HG03045 (cell line): ENCODE measurements at regions not wholly inside any gene's neighbourhood (a gene's known extent, or its start where the extent isn't known, plus 50 kb on each side); places are given as distances from the start of the nearest gene placed in this dataset.
"Not testable (repeated sequence)": the region's sequence is repeated elsewhere in the genome, so short reads cannot be mapped to it uniquely, and the experiment has no call there.

Source experiments
- ATAC-seq: cut with Tn5 transposase; IDR thresholded peaks from one replicate; pipeline ENCODE4 v1.9.1; 2021; ENCODE audit warnings: mild to moderate bottlenecking, moderate library complexity; ENCODE audit not compliant: unreplicated experiment

DNA sequence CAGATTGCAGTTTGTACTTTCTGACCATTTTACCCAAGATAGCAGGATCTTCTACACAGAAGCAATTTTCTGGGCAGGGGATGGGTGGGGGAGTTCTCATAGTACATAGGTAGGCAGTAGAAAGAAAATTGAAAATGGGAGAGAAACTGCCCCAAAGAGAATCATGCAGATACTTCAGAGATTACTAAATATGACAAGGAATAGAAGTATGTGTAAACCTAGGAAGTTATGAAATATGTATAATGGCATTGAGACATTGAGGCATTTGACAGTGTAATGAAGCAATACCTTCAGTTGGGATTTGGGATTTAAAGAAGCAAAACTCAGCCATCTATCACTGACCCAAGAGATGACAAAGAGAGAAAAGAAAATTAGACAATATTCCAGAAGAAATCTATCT lies 233.0 kb downstream of the PTN start:
- no peak for ATAC-seq

DNA sequence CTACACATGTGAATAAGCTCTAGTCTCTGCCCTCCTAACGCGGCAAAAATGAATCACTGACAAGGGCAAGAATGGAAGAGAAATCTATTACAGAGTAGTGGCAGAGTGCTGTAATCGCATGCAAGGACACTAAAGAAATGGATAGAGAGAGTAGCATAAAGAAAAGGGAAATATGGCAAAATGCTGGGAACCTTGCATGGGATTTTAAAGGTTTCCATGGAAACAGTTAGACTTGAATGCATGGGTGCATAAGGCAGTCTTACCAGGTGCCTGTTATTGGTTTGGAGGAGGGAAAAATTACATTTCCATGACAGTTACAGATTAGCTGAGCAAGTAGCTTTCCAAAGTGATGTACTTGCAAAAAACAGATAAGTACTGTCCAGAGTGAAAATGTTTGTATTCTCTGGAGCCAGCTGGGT lies 233.4 kb downstream of the PTN start:
- no peak for ATAC-seq

DNA sequence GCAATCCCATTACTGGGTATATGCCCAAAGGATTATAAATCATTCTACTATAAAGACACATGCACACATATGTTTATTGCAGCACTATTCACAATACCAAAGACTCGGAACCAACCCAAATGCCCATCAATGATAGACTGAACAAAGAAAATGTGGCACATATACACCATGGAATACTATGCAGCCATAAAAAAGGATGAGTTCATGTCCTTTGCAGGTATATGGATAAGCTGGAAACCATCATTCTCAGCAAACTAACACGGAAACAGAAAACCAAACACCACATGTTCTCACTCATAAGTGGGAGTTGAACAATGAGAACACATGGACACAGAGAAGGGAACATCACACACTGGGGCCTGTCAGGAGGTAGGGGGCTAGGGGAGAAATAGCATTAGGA lies 235.7 kb downstream of the PTN start:
- ATAC-seq: not testable (repeated sequence)

DNA sequence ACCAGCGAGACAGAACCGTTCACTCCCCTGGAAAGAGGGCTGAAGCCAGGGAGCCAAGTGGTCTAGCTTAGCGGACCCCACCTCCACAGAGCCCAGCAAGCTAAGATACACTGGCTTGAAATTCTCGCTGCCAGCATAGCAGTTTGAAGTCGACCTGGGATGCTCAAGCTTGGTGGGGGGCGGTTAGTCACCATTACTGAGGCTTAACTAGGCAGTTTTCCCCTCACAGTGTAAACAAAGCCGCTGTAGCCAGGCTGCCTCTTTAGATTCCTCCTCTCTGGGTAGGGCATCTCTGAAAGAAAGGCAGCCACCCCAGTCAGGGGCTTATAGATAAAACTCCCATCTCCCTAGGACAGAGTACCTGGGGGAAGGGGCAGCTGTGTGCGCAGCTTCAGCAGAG lies 235.1 kb downstream of the CHRM2 start:
- ATAC-seq: not testable (repeated sequence)

DNA sequence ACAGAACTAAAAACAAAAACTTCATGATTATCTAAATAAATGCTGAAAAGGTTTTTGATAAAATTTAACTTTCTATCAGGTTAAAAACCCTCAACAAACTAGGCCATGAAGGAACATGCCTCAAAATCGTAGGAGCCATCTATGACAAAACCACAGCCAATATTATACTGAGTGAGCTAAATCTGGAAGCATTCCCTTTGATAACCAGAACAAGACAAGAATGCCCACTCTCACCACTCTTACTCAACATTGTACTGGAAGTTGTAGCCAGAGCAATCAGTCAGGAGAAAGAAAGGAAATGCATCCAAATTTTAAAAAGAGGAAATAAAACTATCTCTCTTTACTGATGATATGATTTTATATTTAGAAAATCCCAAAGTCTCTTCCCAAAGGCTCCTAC lies 228.7 kb downstream of the CHRM2 start:
- ATAC-seq: no peak

DNA sequence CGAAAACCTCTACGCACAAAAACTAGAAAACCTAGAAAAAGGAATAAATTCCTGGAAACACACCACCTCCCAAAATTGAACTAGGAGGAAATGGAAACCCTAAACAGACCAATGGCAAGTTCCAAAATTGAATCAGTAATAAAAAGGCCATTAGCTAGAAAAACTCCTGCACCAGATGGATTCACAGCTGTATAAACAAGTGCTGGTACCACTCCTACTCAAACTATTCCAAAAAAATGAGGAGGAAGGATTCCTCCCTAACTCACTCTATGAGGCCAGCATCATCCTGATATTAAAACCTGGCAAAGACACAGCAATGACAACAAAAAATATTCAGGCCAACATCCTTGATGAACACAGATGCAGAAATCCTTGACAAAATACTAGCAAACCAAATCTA lies 228.2 kb downstream of the CHRM2 start:
- no peak for ATAC-seq

DNA sequence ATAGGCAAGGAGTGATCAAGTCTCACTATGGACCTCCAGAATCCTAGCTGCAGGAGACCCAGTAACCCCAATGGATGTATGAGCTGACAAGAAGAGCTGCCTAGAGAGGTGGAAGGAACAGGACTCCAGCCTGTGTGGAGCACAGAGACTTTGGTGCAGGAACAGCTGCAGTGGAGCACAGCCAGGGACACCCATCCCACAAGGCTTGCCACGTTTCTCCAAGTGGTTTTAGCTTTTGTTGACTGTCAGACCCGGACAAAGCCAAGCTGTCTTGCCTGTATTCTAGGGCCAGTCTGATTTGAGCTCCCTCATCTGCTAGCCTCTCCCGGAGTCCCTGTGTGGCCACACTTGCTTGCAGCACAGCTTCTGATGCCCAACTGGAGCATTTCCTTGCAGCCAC lies 224.7 kb downstream of the CHRM2 start:
- ATAC-seq: no peak

DNA sequence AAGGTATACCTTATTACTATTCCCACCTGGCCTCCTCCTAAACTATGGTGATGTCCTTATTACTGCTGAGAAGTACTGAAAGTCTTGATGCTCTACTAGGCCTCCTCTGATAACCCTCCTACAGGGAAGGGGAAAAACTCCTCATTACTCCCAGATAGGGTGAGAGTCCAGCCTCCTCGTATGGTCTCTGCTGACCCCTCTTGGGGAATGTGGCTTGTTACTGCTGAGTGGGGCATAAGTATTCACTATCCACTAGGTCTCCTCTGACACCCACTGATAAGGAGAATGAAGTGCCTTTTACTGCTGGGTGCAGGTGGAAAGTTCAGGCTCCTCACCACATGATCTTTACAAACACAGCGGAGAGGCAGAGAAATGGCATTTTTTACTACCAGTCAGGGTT lies 222.9 kb downstream of the CHRM2 start:
- no peak for ATAC-seq

DNA sequence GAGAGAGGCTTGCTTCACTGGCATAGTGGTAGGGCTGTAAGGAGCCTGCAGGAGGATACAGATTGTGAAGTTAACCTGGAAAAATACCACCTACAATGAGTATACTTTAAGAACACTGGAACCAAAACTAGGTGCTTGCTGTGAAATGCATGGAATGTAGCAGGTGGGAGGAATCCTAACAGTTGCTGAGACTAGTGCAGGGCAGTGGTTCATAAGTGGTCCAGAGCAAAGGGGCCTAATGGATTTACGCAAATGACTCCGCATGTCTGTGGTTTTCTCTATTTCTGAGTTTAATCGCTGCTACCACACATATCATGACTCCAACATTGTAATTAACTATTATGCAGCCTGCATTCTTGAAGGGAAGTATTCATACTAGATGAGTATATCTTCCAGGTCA lies 218.4 kb downstream of the CHRM2 start:
- ATAC-seq: no peak

DNA sequence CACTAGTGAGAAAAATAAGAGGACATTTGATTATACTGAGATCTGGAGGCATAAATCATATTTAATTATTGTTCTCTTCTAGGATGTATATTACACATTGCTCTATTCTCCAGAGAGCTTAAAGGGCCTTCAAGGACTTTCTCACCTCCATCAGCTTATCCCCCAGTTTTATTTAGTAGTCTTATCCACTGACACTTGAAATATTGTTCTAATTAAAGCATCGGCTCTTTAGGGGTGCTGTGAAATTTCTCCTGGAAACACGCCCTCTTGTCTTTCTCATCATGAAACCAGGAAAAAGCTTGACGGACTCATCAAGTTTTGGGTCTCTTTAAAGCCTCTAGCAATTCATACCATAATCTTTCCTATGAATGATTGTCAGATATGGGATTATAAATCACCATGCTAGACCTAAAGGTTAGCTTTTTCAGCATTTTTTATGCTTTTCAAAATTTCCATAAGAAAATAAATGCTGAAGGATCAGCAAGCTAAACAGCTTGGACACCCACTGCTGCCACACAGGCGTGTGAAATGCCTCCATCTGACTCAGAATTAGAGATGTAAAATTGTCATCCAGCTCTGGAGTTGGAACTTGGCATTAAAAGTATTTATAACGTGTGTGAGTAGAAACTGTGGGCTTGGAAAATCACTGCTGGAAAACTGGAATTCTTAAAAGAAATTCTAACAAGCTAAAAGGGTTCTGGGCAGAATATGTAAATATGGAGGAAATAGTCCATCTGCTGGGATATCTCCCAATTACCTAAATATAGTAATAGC lies 216.3 kb downstream of the CHRM2 start:
- ATAC-seq: no peak

DNA sequence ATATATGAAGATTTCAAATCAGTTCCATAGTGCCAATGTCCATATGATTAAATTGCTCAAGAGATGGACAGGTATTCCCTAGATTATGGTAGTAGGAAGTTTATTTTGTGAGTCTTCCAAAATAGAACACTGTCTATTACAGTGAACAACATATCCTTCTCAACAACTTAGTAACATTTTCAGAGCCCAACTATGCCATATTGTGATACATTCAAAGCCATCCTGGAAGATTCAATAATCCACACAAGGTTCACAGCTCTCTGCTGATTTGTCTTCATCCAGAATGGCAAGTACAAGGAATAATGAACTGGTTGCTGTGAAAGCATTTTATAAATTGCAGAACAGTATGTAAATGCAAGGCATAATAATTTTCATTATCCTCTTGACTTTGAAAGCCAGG lies 213.9 kb downstream of the CHRM2 start:
- no peak for ATAC-seq

DNA sequence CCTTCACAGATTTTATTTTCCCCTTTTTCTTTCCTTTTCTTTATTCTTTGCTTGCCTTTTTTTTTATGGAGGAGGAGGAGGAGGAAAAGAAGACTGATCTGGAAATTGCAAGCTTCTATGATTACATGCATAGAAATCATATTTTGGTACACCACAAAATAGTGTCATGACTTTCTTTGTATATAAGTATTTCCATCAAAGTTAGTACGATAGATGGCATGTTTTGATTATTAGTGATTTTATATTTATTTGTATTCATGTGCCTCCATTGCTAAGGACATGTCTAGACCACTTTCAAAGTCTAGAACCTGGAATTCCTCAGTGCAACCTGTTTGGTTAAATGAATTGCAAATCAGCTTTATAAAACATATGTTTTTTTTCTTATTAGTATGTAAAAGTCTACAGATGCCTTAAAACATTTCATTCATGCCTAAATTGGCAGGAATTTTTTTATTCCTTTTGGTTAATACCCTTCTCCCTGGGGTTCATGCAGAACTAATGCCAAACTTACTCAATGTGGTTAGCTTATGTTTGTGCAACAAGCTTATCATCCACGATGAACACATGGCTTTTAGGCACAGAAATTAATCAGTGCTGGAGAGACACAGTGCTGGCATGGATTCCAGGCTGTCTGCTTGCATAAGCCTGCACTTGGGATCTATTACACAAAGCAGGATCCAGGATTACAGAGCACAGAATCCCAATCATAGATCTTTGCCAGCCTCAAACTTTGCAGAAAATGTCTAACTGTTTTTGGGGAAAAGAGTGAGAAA lies 213.1 kb downstream of the CHRM2 start:
- ATAC-seq: no peak

DNA sequence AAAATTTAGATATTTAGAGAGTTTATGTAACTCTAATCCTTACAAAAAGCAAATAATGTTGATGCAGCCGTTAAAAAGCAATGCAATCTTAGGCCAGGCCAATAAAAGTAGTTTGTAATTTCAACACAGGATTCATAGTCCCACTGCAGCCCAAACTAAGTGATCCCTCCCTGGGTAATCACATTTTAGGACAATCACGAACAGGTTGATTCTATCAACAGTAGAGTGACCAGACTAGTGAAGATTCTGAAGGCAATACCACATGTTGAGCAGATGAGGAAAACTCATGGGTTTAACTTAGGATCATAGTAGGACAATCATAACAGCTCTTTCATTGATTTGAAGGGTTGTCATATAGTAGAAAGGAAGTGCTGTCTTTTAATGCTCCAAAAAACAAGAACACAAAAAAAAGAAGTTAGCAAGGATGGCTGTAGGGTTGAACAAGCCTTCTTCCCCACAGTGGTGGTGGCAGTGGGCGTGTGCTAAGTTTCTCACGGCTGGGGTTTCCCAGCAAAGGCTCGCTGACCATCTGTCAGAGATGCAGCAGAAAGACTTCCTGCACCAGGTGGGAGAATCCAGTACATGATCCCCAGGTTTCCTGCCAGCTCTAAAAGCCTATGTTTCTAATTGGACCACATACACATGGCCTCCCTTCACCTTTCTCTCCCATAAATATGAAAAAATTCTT lies 212.2 kb downstream of the CHRM2 start:
- no peak for ATAC-seq

DNA sequence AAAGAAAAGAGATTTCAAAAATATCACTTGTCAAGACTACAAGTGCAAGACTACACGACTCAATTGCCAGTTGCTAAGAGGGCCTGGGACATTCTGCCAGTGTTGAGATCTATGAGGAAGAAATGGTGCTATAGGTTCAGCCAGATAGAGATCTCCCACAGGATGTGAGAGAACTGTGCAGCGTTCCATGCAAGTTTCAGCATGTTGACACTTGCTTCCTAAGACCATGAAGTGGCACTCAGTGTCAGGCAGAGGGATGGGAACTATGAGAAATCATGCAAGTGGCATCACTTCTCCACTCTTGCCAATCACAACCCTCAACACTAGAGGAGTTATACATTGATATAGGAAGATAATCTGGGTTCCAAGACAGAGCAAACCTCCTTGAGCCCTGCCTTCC lies 210.3 kb downstream of the CHRM2 start:
- ATAC-seq: no peak

DNA sequence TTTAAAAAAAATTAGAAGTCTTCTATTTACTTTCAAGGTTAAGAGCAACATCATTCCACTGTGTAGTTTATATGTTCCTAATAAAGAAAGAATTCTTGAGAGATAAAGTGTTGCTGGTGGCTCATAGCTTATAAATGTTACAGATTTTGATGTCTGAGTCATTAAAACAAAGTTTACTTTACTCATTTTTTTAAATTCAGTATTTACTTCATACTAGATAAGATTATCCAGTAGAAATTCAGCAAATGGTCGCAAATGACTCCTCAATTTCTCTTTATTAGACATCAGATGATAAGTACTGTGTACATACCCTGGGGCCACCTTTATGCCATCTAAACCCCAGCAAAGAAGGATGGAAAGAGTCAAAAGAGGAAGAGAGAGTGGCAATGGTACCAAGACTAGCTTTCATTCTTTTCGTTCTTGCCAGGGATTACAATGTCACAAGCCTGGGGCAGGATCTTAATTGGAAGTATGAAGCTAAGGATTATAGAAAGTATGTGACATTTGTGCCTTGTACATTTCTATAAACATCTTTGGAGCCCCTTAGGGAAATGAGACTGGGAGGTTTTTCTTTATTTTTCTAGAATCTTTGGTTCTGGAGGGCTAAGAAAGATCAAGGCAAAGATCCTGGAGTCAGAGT lies 206.1 kb downstream of the CHRM2 start:
- no peak for ATAC-seq

DNA sequence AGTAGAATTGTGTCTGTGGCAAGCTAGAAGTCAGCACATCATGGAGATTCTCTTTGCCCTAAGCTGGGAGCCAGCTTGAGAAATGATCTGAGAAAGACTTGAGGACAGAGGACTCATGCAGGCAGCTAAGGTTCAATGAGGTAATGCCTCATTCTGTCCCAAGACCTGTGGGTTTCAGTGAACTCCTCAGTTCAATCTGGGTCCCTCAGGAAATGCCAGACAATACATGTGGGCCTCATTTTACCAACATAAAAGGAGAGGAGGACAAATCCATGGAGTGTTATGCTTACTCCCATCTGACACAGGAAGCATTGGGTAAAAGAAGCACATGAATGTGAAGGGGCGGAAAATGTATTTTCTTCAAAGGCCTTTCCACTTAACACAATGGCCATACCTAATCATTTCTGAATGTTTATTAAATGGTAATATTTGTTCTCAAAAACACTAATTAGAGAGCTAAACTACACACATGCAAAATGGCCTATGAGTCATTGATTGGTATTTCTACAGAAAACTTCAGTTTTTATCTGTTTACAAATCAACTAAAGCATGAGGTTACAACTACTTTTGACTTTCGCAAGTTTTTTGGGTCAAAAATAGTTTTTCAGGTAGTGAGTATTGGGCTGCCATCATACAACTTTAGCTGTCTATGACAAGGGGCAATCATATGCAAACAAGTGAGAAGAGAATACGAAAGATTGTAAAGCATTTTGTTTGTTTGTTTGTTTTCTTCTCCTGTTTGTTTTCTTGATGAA lies 205.3 kb downstream of the CHRM2 start:
- no peak for ATAC-seq
